Left colon (tissue), 2 donors: ENCODE measurements at regions not wholly inside any gene's neighbourhood (a gene's known extent, or its start where the extent isn't known, plus 50 kb on each side); places are given as distances from the start of the nearest gene placed in this dataset.

Source experiments
- ATAC-seq: fragments of 200-7000 bp; cut with Tn5 transposase; one replicate; pipeline ENCODE4 v1.9.1; 2020; ENCODE audit warnings: mild to moderate bottlenecking, moderate library complexity
- DNase-seq, 2 donors: peaks; one replicate each; pipeline ENCODE4 v3.0.0-alpha.2; 2020
- intact Hi-C, 2 donors: fragments of 100-400 bp; cut with DNase I in 1 of 2; cut with micrococcal nuclease in 1 of 2; formaldehyde crosslinking; loops; one replicate each; pipeline versions ENCODE4 v1.11.2 to v1.14.0; 2022; cut with DNase I, micrococcal nuclease
- donor health status: DM: no; HTN: no; CAD: no.
- donor health status: DM: yes; HTN: yes; CAD: no.

DNA sequence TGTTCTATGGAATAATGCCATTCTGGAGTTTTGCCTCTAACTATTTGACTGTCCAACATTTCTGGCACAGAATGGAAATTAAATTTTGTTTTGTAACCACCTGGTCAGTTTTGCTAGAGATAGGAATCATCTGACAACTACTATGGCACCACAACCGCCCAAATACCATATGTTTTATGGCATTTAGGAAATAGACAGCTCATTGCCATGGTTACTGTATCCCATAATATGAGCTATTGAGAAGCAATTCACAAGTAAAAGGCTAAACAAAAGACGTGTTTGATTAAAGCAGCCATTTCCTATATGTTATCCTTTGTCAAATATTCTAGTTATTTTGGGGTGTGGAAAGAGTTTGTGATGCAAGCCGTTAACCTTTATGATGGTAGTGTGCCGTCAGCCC lies 1105.3 kb upstream of the LCORL start:
- intact Hi-C loops: no loop called here
- DNase-seq (no peak), ATAC-seq (peak; percentile 51)

GRCh38 chr4:19123681-19124080 lies 1102.1 kb upstream of the LCORL start:
- DNase-seq: no peak
- intact Hi-C loops: no loop called here
- ATAC-seq: no peak

GRCh38 chr4:19119904-19120560 lies 1098.5 kb upstream of the LCORL start:
- DNase-seq (no peak), ATAC-seq (no peak)
- intact Hi-C loops: no loop called here

GRCh38 chr4:19117022-19117421 lies 1095.5 kb upstream of the LCORL start:
- no peak for ATAC-seq
- intact Hi-C loops: no loop called here
- DNase-seq: no peak

DNA sequence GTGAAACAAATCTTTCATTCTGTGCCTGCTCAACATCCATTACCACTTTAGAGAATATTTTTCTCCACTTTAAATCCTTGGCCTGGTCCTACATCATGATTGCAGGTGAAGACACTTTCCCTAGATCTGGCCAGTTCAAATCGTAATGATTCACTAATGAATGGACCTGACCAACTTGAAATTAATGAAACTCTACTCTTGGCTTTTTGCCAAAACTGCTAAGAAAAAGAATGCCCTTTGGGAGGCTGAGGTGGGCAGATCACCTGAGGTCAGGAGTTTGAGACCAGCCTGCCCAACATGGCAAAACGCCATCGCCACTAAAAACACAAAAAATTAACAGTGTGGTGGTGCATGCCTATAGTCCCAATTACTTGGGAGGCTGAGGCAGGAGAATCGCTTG lies 1082.6 kb upstream of the LCORL start:
- DNase-seq (no peak), ATAC-seq (no peak)
- intact Hi-C loops: no loop called here

DNA sequence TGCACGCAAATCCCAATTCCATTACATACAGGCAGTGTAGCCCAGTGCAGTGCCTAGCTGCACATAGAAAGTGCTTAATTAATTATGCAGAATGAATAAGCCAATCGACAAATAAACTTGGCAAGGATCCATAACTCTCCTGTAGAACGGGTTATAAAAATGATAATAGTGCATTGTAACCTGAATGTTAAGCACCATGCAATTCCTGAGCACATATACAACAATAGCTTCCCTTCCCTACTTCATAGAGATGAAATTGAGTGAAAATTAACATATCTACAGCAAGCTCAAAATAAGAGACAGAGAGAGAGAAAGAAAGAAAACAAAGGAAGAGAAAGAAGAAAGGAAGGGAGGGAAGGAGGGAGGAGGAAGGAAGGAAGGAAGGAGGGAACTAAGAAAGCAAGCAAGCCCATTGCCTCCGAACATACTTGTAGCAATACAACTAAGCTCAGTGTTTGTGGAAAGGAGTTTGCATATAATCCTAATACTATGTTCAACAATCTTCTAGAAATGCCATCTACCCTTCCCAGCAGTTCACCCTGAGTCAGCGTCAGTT lies 1074.0 kb upstream of the LCORL start:
- DNase-seq (no peak), ATAC-seq (no peak)
- intact Hi-C loops: no loop called here

- ATAC-seq (no peak), DNase-seq (no peak)
- intact Hi-C loops: no loop called here
Measured at GRCh38 chr4:19093951-19094350, 1072.4 kb upstream of the LCORL start.

GRCh38 chr4:19092797-19093196 lies 1071.2 kb upstream of the LCORL start:
- DNase-seq (no peak), ATAC-seq (no peak)
- intact Hi-C loops: no loop called here

- ATAC-seq: no peak
- intact Hi-C loops: no loop called here
- DNase-seq: no peak
Measured at GRCh38 chr4:19074036-19074435, 1052.5 kb upstream of the LCORL start.

DNA sequence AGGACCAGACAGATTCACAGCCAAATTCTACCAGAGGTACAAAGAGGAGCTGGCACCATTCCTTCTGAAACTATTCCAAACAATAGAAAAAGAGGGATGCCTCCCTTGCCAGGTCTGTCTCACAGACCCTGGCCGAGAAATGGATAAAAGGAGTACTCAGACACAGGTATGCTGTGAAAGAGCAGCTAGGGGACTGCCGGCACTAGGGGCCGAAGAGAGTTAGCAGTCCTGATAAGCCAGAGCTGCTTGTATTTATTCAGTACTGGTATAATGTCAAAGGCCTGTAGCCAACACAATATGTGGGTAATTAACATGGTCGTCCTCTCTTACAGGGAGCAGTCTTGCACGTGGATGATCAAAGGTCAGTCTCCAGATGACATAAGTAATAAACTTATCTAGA lies 1042.1 kb upstream of the LCORL start:
- DNase-seq (no peak), ATAC-seq (peak; percentile 58)
- intact Hi-C loops: no loop called here

- no peak for DNase-seq
- no peak for ATAC-seq
- intact Hi-C loops: no loop called here
Measured at GRCh38 chr4:19054916-19055315, 1033.4 kb upstream of the LCORL start.

GRCh38 chr4:19051831-19052230 lies 1030.3 kb upstream of the LCORL start:
- DNase-seq: no peak
- intact Hi-C loops: no loop called here
- no peak for ATAC-seq

- intact Hi-C loops: no loop called here
- ATAC-seq (no peak), DNase-seq (no peak)
Measured at GRCh38 chr4:19047279-19047880, 1025.8 kb upstream of the LCORL start.

- no peak for DNase-seq
- no peak for ATAC-seq
- intact Hi-C loops: no loop called here
Measured at GRCh38 chr4:19039816-19040215, 1018.3 kb upstream of the LCORL start.

DNA sequence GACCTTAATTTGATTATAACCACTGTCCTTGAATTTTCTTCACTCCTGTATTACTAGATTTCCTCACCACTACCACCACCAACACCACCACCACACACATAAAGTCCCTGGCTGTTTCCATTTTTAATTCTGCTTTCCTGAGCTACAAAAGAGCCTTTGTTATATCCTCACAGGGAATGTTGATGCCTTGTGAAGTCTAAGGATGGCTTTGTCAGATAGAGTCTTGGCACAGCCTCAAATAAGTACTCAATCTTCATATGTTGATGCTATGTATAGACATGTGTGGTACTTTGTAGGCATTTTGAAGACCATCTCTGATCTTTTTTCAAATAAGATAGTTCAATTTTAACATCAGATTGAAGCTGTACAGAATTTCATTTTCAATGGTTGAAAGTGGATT lies 1016.7 kb upstream of the LCORL start:
- no peak for DNase-seq
- intact Hi-C loops: no loop called here
- no peak for ATAC-seq

DNA sequence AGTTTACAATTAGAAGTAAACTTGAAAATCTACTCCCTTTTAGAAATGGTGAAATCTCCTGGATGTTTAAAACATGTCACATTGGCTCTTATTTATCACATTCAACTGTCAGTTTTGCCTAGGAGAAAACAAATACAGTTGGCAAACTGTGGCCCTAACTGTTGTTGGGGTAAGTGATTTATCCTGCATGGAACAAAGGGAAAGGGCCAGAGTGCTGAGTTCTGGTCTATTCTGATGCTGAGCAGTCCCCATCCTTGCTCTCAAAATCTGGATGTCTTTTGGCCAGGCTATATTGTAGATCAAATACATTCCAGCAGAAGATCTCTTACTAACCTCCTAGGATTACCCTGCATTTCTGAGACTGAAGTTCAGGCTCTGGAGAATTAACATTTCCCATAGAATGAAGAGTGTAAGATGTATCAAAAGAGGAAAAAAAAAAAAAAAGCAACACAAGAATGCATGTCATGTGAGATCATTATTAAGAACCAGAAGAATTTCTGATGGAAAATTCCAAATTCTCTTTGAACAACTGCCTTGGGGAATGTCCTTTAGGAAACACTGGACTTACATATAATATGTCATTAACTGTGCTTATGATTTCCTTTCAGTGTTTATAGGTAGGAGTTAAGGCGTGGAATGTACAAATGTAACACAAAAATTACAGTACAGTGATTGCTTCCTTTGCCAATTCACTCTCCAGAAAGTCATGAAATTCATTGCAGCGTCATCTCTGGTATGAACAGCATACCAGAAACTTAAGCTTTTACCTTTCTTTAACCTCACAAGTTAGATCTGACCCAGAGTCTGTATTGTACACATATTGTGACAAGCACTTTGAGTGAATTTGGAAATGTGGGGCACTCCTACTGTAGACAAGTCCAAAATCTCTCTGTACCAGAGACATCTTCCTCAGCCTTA lies 1012.5 kb upstream of the LCORL start:
- no peak for DNase-seq
- intact Hi-C loops: no loop called here
- no peak for ATAC-seq

DNA sequence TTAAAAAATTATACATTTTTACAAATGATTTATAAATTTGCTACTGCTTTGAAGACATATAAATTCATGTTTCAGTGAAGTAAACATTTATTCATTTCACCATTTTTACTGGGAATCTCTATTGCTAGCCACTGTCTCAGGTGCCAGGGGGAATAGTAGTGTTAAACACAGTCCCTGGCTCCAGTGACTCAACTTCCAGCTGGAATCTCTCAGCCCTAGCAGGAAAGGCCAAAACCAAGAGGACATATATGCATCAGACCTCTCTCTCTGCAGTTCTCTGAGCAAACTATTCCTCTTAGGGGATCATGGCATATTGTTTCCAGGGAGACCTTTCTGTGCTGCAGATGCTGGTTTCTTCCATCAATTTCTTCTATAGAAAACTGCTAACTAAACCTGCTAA lies 1009.0 kb upstream of the LCORL start:
- intact Hi-C loops: no loop called here
- DNase-seq (no peak), ATAC-seq (no peak)

DNA sequence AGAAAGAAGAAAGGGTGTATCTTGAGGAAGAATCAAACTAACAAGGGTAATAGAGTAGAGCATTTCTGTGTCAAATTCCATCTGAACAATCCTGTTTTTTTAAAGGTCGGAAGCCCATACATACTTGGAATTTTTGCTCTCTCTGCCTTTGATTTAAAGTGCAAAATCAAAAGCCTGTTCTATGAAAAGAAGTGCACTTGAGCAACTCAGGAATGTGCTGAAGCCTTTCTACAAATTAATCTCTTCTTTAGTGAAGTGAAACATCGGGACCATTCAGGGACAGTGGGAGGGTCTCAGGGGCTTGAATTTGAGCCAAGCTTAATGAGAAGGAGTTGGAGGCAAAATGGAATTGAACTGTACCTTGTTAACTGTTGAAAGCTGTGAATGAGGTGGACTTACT lies 1008.5 kb upstream of the LCORL start:
- DNase-seq: no peak
- intact Hi-C loops: no loop called here
- ATAC-seq: no peak

- ATAC-seq (no peak), DNase-seq (no peak)
- intact Hi-C loops: no loop called here
Measured at GRCh38 chr4:19026281-19026680, 1004.7 kb upstream of the LCORL start.

DNA sequence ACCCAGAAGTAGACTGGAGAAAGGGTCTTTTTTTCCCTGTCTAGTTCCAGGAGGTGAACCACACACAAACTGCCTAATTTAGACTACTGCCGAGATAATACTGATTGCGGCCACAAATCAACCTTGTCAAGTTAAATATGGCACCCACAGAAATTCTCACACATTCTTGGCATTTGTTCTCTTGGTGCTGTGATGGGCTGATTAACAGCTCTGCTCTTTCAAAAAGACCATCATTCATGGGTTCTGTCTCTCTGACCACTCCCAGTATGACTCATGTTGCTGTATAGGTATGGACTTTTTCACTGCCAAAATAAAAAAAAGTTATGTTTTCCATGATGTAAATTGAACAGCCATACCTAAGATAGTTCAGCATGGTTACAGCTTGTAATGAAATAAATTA lies 1003.5 kb upstream of the LCORL start:
- ATAC-seq (no peak), DNase-seq (no peak)
- intact Hi-C loops: no loop called here
